ENCODE measurements at regions not wholly inside any gene's neighbourhood (a gene's known extent, or its start where the extent isn't known, plus 50 kb on each side); places are given as distances from the start of the nearest gene placed in this dataset.

DNA sequence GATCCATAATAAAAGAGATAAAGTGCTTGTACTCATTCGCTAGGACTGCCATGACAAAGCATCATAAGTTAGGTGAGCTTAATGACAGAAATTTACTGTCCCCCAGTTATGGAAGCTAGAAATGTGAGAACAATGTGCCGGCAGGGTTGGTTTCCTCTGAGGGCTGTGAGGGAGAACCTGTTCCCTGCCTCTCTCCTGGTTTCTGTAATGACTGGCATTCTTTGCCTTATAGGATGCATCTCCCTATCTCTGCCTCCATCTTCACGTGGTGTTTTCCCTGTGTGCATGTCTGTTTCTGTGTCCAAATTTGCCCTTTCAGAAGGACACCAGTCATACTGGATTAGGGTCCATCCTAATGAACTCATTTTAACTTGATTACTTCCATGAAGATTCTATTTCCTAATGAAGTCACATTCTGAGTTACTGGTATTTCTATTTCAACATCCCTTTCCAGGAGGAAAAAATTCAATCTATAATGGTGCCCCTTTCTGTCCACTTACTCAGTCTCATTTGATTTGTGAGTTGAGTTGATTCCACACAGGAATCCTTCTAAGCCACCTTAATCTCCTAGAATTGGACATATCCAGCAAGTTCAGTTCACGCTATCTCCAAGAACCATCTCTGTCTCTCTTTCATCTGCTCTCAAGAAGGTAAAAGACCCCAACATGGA lies 71.2 kb upstream of the LIPC start:
- TF ChIP-seq, protein P1, sequence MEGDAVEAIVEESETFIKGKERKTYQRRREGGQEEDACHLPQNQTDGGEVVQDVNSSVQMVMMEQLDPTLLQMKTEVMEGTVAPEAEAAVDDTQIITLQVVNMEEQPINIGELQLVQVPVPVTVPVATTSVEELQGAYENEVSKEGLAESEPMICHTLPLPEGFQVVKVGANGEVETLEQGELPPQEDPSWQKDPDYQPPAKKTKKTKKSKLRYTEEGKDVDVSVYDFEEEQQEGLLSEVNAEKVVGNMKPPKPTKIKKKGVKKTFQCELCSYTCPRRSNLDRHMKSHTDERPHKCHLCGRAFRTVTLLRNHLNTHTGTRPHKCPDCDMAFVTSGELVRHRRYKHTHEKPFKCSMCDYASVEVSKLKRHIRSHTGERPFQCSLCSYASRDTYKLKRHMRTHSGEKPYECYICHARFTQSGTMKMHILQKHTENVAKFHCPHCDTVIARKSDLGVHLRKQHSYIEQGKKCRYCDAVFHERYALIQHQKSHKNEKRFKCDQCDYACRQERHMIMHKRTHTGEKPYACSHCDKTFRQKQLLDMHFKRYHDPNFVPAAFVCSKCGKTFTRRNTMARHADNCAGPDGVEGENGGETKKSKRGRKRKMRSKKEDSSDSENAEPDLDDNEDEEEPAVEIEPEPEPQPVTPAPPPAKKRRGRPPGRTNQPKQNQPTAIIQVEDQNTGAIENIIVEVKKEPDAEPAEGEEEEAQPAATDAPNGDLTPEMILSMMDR (IDR thresholded peaks at IDR 0.05) = no peak
- TF ChIP-seq EZH2 (IDR thresholded peaks at IDR 0.05) = no peak

All from neural progenitor cell (in vitro differentiated cells).